Ovary (tissue), 7 donors: ENCODE measurements at regions not wholly inside any gene's neighbourhood (a gene's known extent, or its start where the extent isn't known, plus 50 kb on each side); places are given as distances from the start of the nearest gene placed in this dataset.

ENCODE experiments used
- DNase-seq, 5 donors: peaks; one replicate each; pipeline ENCODE4 v3.0.0-alpha.2; 2019 to 2020
- H3K27ac ChIP-seq, 2 donors: fragments of 200-600 bp; one replicate each; pipeline versions ENCODE4 v1.5.1 to v1.8.0; 2019 to 2022
- H3K27me3 ChIP-seq: fragments of 200-600 bp; one replicate; pipeline ENCODE4 v1.8.0; 2022
- H3K36me3 ChIP-seq: fragments of 200-600 bp; sonication (generic); one replicate; pipeline ENCODE4 v1.5.1; 2019
- H3K4me1 ChIP-seq: one replicate; pipeline ENCODE4 v1.8.1; 2013; ENCODE audit warnings: mild to moderate bottlenecking, moderate library complexity; ENCODE audit not compliant: insufficient read depth
- H3K4me3 ChIP-seq: fragments of 200-600 bp; sonication (generic); one replicate; pipeline ENCODE4 v1.5.1; 2017
- H3K9me3 ChIP-seq, 2 donors: fragments of 200-600 bp in 1 of 2; sonication (generic) in 1 of 2; one replicate each; pipeline versions ENCODE4 v1.5.1 to v1.8.1; 2013 to 2019; ENCODE audit warnings: mild to moderate bottlenecking in 1 of 2, moderate library complexity in 1 of 2
- CTCF ChIP-seq, 3 donors: fragments of 450-650 bp in 2 of 3; fragments of 200-600 bp in 1 of 3; IDR thresholded peaks; one replicate each; pipeline versions ENCODE4 v1.5.1 to v1.8.0; 2016 to 2022; ENCODE audit warnings: antibody characterized with exemption in 3 of 3, mild to moderate bottlenecking in 1 of 3
- EP300 ChIP-seq: sonication (generic); formaldehyde crosslinking; IDR thresholded peaks from one replicate; pipeline ENCODE4 v1.6.1; 2017; ENCODE audit warnings: antibody characterized with exemption
- POLR2A ChIP-seq: fragments of 450-650 bp; IDR thresholded peaks from one replicate; pipeline ENCODE4 v1.6.1; 2017; ENCODE audit warnings: antibody characterized with exemption, mild to moderate bottlenecking, moderate library complexity
- WGBS, 3 donors: extraction: QIAGEN DNeasy Blood & Tissue Kit in 1 of 3; methylation state at CpG; one replicate each; pipeline versions ENCODE4 v1.1.5 to v1.1.7; 2013 to 2017; 5-methylcytosine and 5-hydroxymethylcytosine counted together
- intact Hi-C, 4 donors: fragments of 100-400 bp; cut with DNase I; formaldehyde crosslinking; loops; one replicate each; pipeline versions ENCODE4 v1.11.0 to v1.15.1; 2022 to 2023
- donor health status: DM: no; HTN: no; CAD: no; lungs with moderate emphysema.
- donor health status: DM: no; HTN: no; CAD: no.
- donor health status: Bipolar disorder and iron deficiency.
- donor health status: DM: no; HTN: no; CAD: no.
- donor health status: DM: yes; HTN: yes; CAD: no.

- Histone ChIP-seq H3K9me3 (no peaks in the 10 kb centered on the region), H3K36me3 (no peaks in the 10 kb centered on the region), H3K27me3 (peaks cover 3% of the 10 kb centered on the region), H3K4me3 (no peak overlapping the region), H3K27ac (no peak overlapping the region), H3K4me1 (peaks cover 5% of the 10 kb centered on the region)
- TF ChIP-seq CTCF (IDR thresholded peaks at IDR 0.05) (no peak), POLR2A (no peak), EP300 (no peak)
- intact Hi-C loops: loop anchor here in 1 of 4 donors (10.0 kb wide), 1 partner anchor 420 kb away; no protein-coding TSS in a partner anchor
- no peak for DNase-seq
- 87 to 91% (median 88%) methylated on average over 10 of the region's 10 CpGs for WGBS, 3 donors
Measured at GRCh38 chr17:64774888-64775540, 112.9 kb upstream of the SMURF2 start.

DNA sequence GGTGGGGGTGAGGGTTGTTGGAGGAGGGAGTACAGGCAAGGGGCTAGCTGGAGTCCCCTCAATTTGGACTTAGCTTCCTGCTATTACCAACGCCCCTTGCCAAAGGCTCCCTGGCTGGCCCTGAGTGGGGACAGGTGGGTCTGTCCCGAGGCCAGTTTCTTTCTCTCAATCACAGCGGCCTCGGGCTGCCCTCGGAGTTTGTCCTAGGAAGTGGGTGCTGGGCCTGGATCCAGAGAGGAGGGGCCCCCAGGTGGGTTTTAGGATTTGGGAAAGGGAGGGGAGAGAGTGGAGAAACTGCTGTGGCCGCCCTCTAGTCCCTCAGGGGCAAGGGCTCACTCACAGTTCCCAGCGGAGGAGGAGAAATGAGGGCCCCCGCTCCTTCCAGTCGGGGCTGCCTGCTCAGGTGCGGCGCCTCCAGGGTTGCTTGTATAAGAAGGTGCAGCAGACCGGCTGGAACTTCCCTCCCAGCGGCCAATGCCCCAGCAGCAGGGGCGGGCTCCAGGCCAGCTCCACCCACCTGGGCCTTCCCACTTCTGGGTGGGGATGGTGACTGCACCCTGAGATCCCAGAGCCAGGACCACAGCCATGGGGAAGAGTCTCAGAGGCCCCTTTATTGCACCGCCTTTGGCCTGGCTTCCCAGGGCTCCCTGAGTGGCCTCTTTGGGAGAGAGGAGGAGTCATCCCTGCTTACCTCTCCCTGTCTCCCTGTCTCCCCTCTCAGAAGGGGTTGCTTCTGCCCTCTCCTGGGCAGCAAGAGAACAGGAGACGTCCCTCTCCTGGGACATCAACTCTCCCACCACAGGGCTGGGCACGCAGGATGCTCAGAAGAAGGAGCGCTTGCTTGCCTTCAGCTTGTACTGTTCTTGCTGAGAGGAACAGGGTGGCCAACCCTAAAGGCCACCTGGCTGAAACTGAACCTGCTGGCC lies 112.0 kb upstream of the SMURF2 start:
- no peaks in the 10 kb centered on the region for H3K36me3 ChIP-seq
- peaks cover 5% of the 10 kb centered on the region for H3K4me1 ChIP-seq
- TF ChIP-seq CTCF (IDR thresholded peaks at IDR 0.05) (no peak), POLR2A (no peak), EP300 (no peak)
- intact Hi-C loops: loop anchor here in 1 of 4 donors (10.0 kb wide), 1 partner anchor 421 kb away; no protein-coding TSS in a partner anchor
- H3K27me3 ChIP-seq: peaks cover 3% of the 10 kb centered on the region
- H3K4me3 ChIP-seq: no peak overlapping the region
- DNase-seq: peak in 1 of 5 donors; percentile 19
- no peak overlapping the region for H3K27ac ChIP-seq
- WGBS, 3 donors: 68 to 71% (median 69%) methylated on average over 18 of the region's 18 CpGs
- H3K9me3 ChIP-seq: no peaks in the 10 kb centered on the region

DNA sequence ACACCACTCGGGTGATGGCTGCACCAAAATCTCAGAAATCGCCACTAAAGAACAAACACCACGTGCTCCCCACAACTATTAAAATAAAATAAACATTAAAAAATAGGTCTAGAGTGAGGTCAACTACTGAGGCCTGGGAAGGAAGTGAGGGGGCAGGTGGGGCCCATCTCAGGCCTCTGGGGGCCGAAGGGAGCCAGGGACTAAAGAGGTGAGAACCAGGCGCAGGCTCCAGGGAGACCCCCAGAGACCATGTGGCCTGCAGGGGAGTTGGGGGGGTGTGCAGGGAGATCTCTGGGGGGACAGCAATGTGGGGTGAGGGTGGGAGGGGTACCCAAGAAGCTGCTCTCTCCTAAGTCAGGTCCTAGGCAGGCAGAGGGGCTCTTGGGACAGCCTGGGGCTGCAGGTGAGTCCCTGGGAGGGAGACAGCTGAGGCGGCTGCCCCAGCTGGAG lies 111.3 kb upstream of the SMURF2 start:
- Histone ChIP-seq H3K27ac (no peak overlapping the region), H3K36me3 (no peaks in the 10 kb centered on the region), H3K27me3 (no peaks in the 10 kb centered on the region), H3K4me3 (no peak overlapping the region), H3K9me3 (no peaks in the 10 kb centered on the region), H3K4me1 (peaks cover 4% of the 10 kb centered on the region)
- intact Hi-C loops: loop anchor here in 1 of 4 donors (10.0 kb wide), 1 partner anchor 421 kb away; no protein-coding TSS in a partner anchor
- no peak for DNase-seq
- TF ChIP-seq EP300 (no peak), POLR2A (no peak), CTCF (IDR thresholded peaks at IDR 0.05) (no peak)
- WGBS, 3 donors: 83 to 85% (median 84%) methylated on average over 6 of the region's 6 CpGs

GRCh38 chr17:64772845-64773299 lies 110.8 kb upstream of the SMURF2 start:
- WGBS, 3 donors: 94 to 96% (median 94%) methylated on average over 6 of the region's 6 CpGs
- Histone ChIP-seq H3K4me1 (peaks cover 2% of the 10 kb centered on the region), H3K4me3 (no peak overlapping the region), H3K36me3 (no peaks in the 10 kb centered on the region), H3K27me3 (no peaks in the 10 kb centered on the region), H3K9me3 (no peaks in the 10 kb centered on the region), H3K27ac (no peak overlapping the region)
- intact Hi-C loops: loop anchor here in 1 of 4 donors (10.0 kb wide), 1 partner anchor 422 kb away; no protein-coding TSS in a partner anchor
- TF ChIP-seq CTCF (IDR thresholded peaks at IDR 0.05): no peak
- no peak for DNase-seq
